Mesenchymal stem cell (in vitro differentiated cells and primary cell): ENCODE measurements at regions not wholly inside any gene's neighbourhood (a gene's known extent, or its start where the extent isn't known, plus 50 kb on each side); places are given as distances from the start of the nearest gene placed in this dataset.

ENCODE experiments used
- DNase-seq: peaks from one replicate; pipeline ENCODE4 v3.0.0-alpha.2; 2013
- H2AFZ ChIP-seq: one replicate; pipeline ENCODE4 v1.6.1; 2013; ENCODE audit warnings: low read depth, mild to moderate bottlenecking, control low read depth, inconsistent platforms, low read length, moderate library complexity
- H2AK5ac ChIP-seq: 2 replicates; pipeline ENCODE4 v1.6.1; 2013; ENCODE audit warnings: low read length, moderate library complexity, mild to moderate bottlenecking, inconsistent platforms; ENCODE audit not compliant: severe bottlenecking
- H2BK120ac ChIP-seq: one replicate; pipeline ENCODE4 v1.6.1; 2013; ENCODE audit warnings: low read depth, mild to moderate bottlenecking, inconsistent platforms, low read length, moderate library complexity
- H2BK12ac ChIP-seq, 2 experiments: one replicate each; pipeline ENCODE4 v1.6.1; 2013; ENCODE audit warnings: inconsistent platforms in 2 of 2, low read length in 2 of 2, mild to moderate bottlenecking in 2 of 2, moderate library complexity in 2 of 2, control low read depth in 1 of 2
- H2BK15ac ChIP-seq: one replicate; pipeline ENCODE4 v1.6.1; 2013; ENCODE audit warnings: mild to moderate bottlenecking, low read depth, inconsistent platforms; ENCODE audit not compliant: poor library complexity, severe bottlenecking
- H2BK5ac ChIP-seq: 2 replicates; pipeline ENCODE4 v1.6.1; 2013; ENCODE audit warnings: low read depth, mild to moderate bottlenecking, low read length, control low read depth, inconsistent platforms; ENCODE audit not compliant: poor library complexity, severe bottlenecking
- H3K14ac ChIP-seq, 2 experiments: one replicate each; pipeline ENCODE4 v1.6.1; 2013; ENCODE audit warnings: inconsistent platforms in 2 of 2, low read length in 2 of 2, control low read depth in 1 of 2, mild to moderate bottlenecking in 1 of 2, moderate library complexity in 1 of 2
- H3K18ac ChIP-seq, 2 experiments: one replicate each; pipeline ENCODE4 v1.6.1; 2013; ENCODE audit warnings: inconsistent platforms in 2 of 2, low read length in 2 of 2, control low read depth in 1 of 2, low read depth in 1 of 2, mild to moderate bottlenecking in 1 of 2
- H3K23ac ChIP-seq, 2 experiments: one replicate each; pipeline ENCODE4 v1.6.1; 2013; ENCODE audit warnings: inconsistent platforms in 2 of 2, low read length in 2 of 2, mild to moderate bottlenecking in 2 of 2, moderate library complexity in 2 of 2, control low read depth in 1 of 2
- H3K27ac ChIP-seq: 2 replicates; pipeline ENCODE4 v1.5.1; 2013; ENCODE audit warnings: mild to moderate bottlenecking, moderate library complexity, low read length, control low read depth, inconsistent platforms; ENCODE audit not compliant: poor library complexity, severe bottlenecking
- H3K27me3 ChIP-seq, 2 experiments: 2 replicates each; pipeline versions ENCODE4 v1.6.1 to v1.7.0; 2013; ENCODE audit warnings: low read length in 2 of 2, mild to moderate bottlenecking in 2 of 2, moderate library complexity in 2 of 2, control low read depth in 1 of 2, inconsistent platforms in 1 of 2; ENCODE audit not compliant: control insufficient read depth in 1 of 2, insufficient read depth in 1 of 2
- H3K36me3 ChIP-seq, 2 experiments: 2 replicates each; pipeline versions ENCODE4 v1.6.1 to v1.7.0; 2013; ENCODE audit warnings: low read length in 2 of 2, control low read depth in 1 of 2, inconsistent platforms in 1 of 2, low read depth in 1 of 2, mild to moderate bottlenecking in 1 of 2; ENCODE audit not compliant: insufficient read depth in 2 of 2, control insufficient read depth in 1 of 2
- H3K4ac ChIP-seq, 2 experiments: one replicate each; pipeline ENCODE4 v1.6.1; 2013; ENCODE audit warnings: inconsistent platforms in 2 of 2, low read length in 2 of 2, mild to moderate bottlenecking in 2 of 2, moderate library complexity in 2 of 2, control low read depth in 1 of 2, low read depth in 1 of 2
- H3K4me1 ChIP-seq: 2 replicates; pipeline ENCODE4 v1.6.1; 2013; ENCODE audit warnings: low read depth, low read length, control low read depth; ENCODE audit not compliant: control insufficient read depth, insufficient read depth
- H3K4me2 ChIP-seq: 2 replicates; pipeline ENCODE4 v1.6.1; 2013; ENCODE audit warnings: low read length, mild to moderate bottlenecking, inconsistent platforms; ENCODE audit not compliant: poor library complexity, severe bottlenecking
- H3K4me3 ChIP-seq, 2 experiments: 2 replicates each; pipeline versions ENCODE4 v1.5.1 to v1.7.0; 2013; ENCODE audit warnings: low read length in 2 of 2, mild to moderate bottlenecking in 2 of 2, control low read depth in 1 of 2, low read depth in 1 of 2; ENCODE audit not compliant: insufficient read depth in 1 of 2
- H3K79me1 ChIP-seq: replicated peaks from 2 replicates; pipeline ENCODE4 v1.6.1; 2013; ENCODE audit warnings: mild to moderate bottlenecking, control low read depth, low read length, inconsistent platforms; ENCODE audit not compliant: poor library complexity, severe bottlenecking
- H3K9ac ChIP-seq: 2 replicates; pipeline ENCODE4 v1.7.0; 2013; ENCODE audit warnings: mild to moderate bottlenecking, low read length, moderate library complexity
- H3K9me3 ChIP-seq: 2 replicates; pipeline ENCODE4 v1.7.0; 2013; ENCODE audit warnings: mild to moderate bottlenecking, low read length; ENCODE audit not compliant: control insufficient read depth
- H4K8ac ChIP-seq: one replicate; pipeline ENCODE4 v1.6.1; 2013; ENCODE audit warnings: inconsistent platforms, mild to moderate bottlenecking, low read length, moderate library complexity
- H4K91ac ChIP-seq: one replicate; pipeline ENCODE4 v1.6.1; 2013; ENCODE audit warnings: mild to moderate bottlenecking, low read length, inconsistent platforms
- WGBS: methylation state at CpG from one replicate; pipeline ENCODE4 v1.1.7; 2013; ENCODE audit warnings: mixed read lengths; 5-methylcytosine and 5-hydroxymethylcytosine counted together

DNA sequence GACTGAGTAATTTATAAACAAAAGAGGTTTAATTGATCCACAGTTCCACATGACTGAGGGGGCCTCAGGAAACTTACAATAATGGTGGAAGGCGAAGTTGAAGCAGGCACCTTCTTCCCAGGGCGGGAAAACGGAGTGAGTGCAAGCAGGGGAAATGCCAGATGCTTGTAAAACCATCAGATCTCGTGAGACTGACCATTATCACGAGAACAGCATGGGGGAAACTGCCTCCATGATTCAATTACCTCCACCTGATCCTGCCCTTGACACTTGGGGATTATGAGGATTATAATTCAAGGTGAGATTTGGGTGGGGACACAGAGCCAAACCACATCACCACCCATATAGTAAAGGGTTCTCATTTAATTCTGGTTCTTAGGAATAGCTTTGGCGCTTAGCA lies 219.5 kb upstream of the ATP5MC3 start:
- 50% methylated on average over 4 of the region's 6 CpGs for WGBS
- no peaks in the 10 kb centered on the region for H3K79me1 ChIP-seq

GRCh38 chr2:175399326-175399725 lies 217.8 kb upstream of the ATP5MC3 start:
- Histone ChIP-seq H3K4ac (no peak overlapping the region), H4K91ac (no peak overlapping the region), H3K27ac (no peak overlapping the region), H2BK5ac (no peak overlapping the region), H2BK15ac (no peak overlapping the region), H3K36me3 (no peaks in the 10 kb centered on the region), H4K8ac (no peak overlapping the region), H3K9ac (no peak overlapping the region), H2AFZ (no peak overlapping the region), H2AK5ac (no peak overlapping the region), H3K4me2 (no peak overlapping the region), H3K18ac (no peak overlapping the region), H3K9me3 (no peaks in the 10 kb centered on the region), H3K14ac (peak overlapping the region in 1 of 2 experiments; percentile 58), H3K23ac (no peak overlapping the region), H3K79me1 (no peaks in the 10 kb centered on the region), H2BK120ac (no peak overlapping the region), H2BK12ac (no peak overlapping the region), H3K27me3 (no peaks in the 10 kb centered on the region), H3K4me1 (no peaks in the 10 kb centered on the region), H3K4me3 (no peak overlapping the region)
- WGBS, result 77% methylated on average over 3 of the region's 4 CpGs
- DNase-seq, result no peak

More for the DNA sequence above, 219.5 kb upstream of the ATP5MC3 start:
- Histone ChIP-seq H3K4me3 (no peak overlapping the region), H2BK12ac (no peak overlapping the region), H3K36me3 (no peaks in the 10 kb centered on the region), H4K91ac (no peak overlapping the region), H3K4ac (no peak overlapping the region), H2BK15ac (no peak overlapping the region), H2BK120ac (no peak overlapping the region), H3K27ac (no peak overlapping the region), H3K18ac (no peak overlapping the region), H3K23ac (no peak overlapping the region), H2BK5ac (no peak overlapping the region), H3K14ac (no peak overlapping the region), H2AK5ac (no peak overlapping the region), H4K8ac (no peak overlapping the region), H3K4me2 (no peak overlapping the region), H2AFZ (no peak overlapping the region), H3K9me3 (no peaks in the 10 kb centered on the region), H3K4me1 (no peaks in the 10 kb centered on the region), H3K27me3 (no peaks in the 10 kb centered on the region), H3K9ac (no peak overlapping the region)
- no peak for DNase-seq

- H3K4me3 ChIP-seq, result no peak overlapping the region
- 89% methylated on average over 6 of the region's 6 CpGs for WGBS
- H3K27ac ChIP-seq, result no peak overlapping the region
- no peak overlapping the region for H3K4me2 ChIP-seq
- H3K9ac ChIP-seq, result no peak overlapping the region
- no peaks in the 10 kb centered on the region for H3K9me3 ChIP-seq
- H2AFZ ChIP-seq, result no peak overlapping the region
- H2BK5ac ChIP-seq, result no peak overlapping the region
- H3K36me3 ChIP-seq, result no peaks in the 10 kb centered on the region
- DNase-seq, result no peak
- H4K91ac ChIP-seq, result no peak overlapping the region
- H2BK15ac ChIP-seq, result no peak overlapping the region
- no peak overlapping the region for H4K8ac ChIP-seq
- no peak overlapping the region for H3K23ac ChIP-seq
- no peak overlapping the region for H3K4ac ChIP-seq
- H2AK5ac ChIP-seq, result no peak overlapping the region
- H3K27me3 ChIP-seq, result no peaks in the 10 kb centered on the region
- H3K79me1 ChIP-seq, result no peaks in the 10 kb centered on the region
- H3K4me1 ChIP-seq, result no peaks in the 10 kb centered on the region
- H2BK120ac ChIP-seq, result no peak overlapping the region
- no peak overlapping the region for H3K14ac ChIP-seq
- no peak overlapping the region for H2BK12ac ChIP-seq
- H3K18ac ChIP-seq, result no peak overlapping the region
Observed at GRCh38 chr2:175398848-175399247, 217.3 kb upstream of the ATP5MC3 start.

DNA sequence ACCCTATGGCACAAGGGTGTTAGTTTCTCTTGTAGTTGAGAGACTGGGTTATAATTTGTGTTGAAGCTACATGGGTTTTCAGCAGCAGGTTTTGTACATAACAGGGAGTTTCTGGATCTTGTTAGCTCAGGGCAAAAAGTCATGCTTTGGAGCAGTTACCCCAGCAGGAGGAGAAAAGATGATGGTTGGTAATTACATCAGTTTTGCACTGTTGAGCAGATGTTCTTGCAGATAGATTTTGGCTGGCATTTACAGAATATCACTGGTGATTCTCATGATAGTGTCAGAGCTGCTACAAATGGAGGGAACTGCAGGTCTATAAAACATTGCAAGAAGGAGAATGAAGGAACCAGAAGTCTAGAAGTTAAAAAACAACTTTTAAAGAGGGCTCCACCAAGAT lies 215.2 kb upstream of the ATP5MC3 start:
- Histone ChIP-seq H3K4me2 (no peak overlapping the region), H3K9me3 (no peaks in the 10 kb centered on the region), H3K18ac (no peak overlapping the region), H2BK5ac (no peak overlapping the region), H3K27me3 (no peaks in the 10 kb centered on the region), H4K91ac (no peak overlapping the region), H3K14ac (no peak overlapping the region), H3K23ac (no peak overlapping the region), H2BK120ac (no peak overlapping the region), H3K4me3 (no peak overlapping the region), H2BK12ac (no peak overlapping the region), H2BK15ac (no peak overlapping the region), H3K36me3 (no peaks in the 10 kb centered on the region), H3K9ac (no peak overlapping the region), H3K79me1 (no peaks in the 10 kb centered on the region), H3K4me1 (no peaks in the 10 kb centered on the region), H3K4ac (no peak overlapping the region), H2AK5ac (no peak overlapping the region), H2AFZ (no peak overlapping the region), H3K27ac (no peak overlapping the region), H4K8ac (no peak overlapping the region)
- no peak for DNase-seq
